ENCODE measurements at regions not wholly inside any gene's neighbourhood (a gene's known extent, or its start where the extent isn't known, plus 50 kb on each side); places are given as distances from the start of the nearest gene placed in this dataset.

DNA sequence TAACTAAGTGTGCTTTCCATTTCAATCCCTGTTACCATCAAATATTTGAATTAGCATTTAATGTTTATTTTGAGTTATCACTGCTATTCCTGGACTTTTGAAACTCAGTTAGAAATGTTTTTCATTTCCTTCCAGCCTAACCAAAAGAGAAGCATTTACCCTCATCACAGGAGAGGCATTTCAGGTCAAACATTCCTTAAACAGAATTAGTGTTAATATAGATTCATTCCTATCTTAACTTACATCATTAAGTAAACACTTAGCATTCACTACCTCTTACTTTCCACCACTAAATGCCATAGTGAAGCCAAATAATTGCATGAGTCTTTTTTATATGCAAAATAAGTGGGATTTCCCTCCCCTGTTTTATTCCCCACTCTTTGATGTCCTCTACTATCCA lies 136.6 kb upstream of the OR13F1 start:
- TF ChIP-seq, protein P1, sequence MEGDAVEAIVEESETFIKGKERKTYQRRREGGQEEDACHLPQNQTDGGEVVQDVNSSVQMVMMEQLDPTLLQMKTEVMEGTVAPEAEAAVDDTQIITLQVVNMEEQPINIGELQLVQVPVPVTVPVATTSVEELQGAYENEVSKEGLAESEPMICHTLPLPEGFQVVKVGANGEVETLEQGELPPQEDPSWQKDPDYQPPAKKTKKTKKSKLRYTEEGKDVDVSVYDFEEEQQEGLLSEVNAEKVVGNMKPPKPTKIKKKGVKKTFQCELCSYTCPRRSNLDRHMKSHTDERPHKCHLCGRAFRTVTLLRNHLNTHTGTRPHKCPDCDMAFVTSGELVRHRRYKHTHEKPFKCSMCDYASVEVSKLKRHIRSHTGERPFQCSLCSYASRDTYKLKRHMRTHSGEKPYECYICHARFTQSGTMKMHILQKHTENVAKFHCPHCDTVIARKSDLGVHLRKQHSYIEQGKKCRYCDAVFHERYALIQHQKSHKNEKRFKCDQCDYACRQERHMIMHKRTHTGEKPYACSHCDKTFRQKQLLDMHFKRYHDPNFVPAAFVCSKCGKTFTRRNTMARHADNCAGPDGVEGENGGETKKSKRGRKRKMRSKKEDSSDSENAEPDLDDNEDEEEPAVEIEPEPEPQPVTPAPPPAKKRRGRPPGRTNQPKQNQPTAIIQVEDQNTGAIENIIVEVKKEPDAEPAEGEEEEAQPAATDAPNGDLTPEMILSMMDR (IDR thresholded peaks at IDR 0.05): no peak

- TF ChIP-seq, protein P1 (IDR thresholded peaks at IDR 0.05): no peak
Measured at GRCh38 chr9:104374711-104375110, 129.4 kb upstream of the OR13F1 start.

- TF ChIP-seq, protein P1 (IDR thresholded peaks at IDR 0.05): no peak
Measured at GRCh38 chr9:104386013-104386412, 118.0 kb upstream of the OR13F1 start.

GRCh38 chr9:104386425-104387069 lies 117.5 kb upstream of the OR13F1 start:
- TF ChIP-seq, protein P1 (IDR thresholded peaks at IDR 0.05): peak; percentile 78

DNA sequence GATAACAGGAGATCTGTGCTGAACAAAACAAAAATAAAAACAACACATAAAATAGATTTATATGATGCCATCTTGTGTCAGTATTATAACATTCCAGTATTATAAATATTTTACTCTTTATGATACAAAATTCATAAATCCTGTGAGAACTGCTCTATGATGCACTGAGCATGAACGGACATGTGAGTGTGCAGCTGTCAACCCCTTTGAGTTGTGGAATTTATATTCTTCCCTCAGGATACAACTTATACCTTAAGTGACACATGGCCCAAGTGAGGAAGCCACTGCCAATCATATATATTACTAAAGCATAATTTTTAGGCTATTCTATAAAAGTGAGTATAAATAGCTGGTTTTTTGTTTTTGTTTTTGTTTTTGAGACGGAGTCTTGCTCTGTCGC lies 116.0 kb upstream of the OR13F1 start:
- TF ChIP-seq, protein P1 (IDR thresholded peaks at IDR 0.05): no peak

DNA sequence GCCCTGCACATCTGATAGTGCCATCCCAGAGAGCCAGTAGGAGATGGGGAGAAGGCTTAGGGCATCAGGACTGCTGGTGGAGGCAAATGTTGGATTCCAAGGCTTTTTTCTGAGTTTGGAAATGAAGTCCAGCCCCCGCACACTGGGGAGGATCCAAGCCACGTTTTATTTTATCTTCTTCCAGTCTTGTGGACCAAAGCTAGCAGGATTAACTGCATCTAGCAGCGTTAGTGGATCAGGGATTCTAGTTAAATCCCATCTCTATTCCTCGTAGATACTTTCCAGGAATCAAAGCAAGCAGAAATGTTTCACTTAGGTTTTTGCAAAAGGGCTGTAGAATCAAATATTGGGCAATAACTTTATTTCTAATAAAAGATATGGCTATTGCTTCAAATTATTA lies 114.7 kb upstream of the OR13F1 start:
- TF ChIP-seq, protein P1 (IDR thresholded peaks at IDR 0.05): no peak

DNA sequence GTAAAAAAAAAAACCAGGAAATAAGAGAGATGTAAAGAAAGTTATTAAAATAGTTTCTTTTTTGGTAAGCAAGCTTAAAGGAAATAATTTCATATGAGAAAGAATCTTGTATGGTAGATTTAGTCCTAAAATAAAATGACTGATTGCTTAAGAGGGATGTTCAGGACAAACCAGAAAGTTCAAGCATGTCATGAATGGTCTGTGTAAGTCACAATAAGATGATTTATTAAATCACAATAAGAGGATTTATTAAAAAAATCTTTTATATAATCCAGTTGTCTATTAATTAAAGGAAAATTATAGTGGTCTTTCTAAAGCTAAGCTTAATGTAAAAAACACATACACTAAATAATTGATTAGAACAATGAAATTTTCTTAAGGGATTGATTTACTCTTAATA lies 91.8 kb upstream of the OR13F1 start:
- TF ChIP-seq, protein P1 (IDR thresholded peaks at IDR 0.05): no peak

DNA sequence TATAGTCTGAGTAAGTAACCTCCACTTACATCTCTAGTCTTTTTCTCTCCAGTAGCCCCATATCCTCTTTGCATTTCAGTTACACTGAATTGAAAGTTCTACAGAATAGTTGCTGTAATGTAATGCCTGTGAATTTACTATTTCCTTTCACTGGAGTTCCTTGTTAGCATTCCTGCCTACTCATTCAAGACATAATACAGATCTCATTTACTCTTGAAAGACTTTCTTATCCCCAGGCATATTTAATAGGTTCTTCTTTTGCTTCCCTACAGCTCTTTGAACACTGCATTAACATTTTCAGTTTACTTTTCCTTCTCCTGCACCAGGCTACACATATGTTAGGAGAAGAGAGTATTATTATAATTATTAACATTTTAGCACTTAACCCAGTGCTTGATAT lies 87.6 kb upstream of the OR13F1 start:
- TF ChIP-seq, protein P1 (IDR thresholded peaks at IDR 0.05): no peak
